ENCODE measurements at regions not wholly inside any gene's neighbourhood (a gene's known extent, or its start where the extent isn't known, plus 50 kb on each side); places are given as distances from the start of the nearest gene placed in this dataset.

- Mint-ChIP-seq H3K27me3 (ENCODE audit: low read depth) (no peaks in the 10 kb centered on the region), H3K4me1 (ENCODE audit: low read depth) (no peaks in the 10 kb centered on the region), H3K36me3 (ENCODE audit: insufficient read depth) (no peaks in the 10 kb centered on the region), H3K4me3 (no peak overlapping the region), H3K9me3 (peaks cover 4% of the 10 kb centered on the region)
- ATAC-seq (peak in 1 of 2 donors; percentile 23), DNase-seq (no peak)
Measured at GRCh38 chr15:23514484-23514883, 51.0 kb upstream of the MKRN3 start.

DNA sequence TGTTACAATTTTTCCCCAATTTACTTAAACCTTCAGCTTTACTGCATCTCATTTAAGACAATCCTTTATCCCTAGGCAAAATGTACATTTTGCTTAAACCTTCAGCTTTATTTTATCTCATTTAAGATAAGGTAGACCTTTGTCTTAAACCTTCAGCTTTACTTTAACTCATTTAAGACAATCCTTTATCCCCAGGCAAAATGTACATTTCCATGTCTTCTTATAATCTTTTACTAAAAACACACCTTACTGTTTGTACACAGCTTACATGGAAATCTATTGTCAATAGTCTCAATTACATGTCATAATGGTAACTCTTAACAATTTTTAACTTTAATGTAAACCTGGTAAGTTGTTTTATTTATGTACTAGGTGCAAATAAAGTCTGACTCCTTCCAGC lies 58.7 kb upstream of the MKRN3 start:
- H3K36me3 Mint-ChIP-seq (ENCODE audit: insufficient read depth): no peaks in the 10 kb centered on the region
- ATAC-seq (no peak), DNase-seq (no peak)
- peaks cover 4% of the 10 kb centered on the region for H3K9me3 Mint-ChIP-seq
- no peak overlapping the region for H3K4me3 Mint-ChIP-seq
- no peaks in the 10 kb centered on the region for H3K4me1 Mint-ChIP-seq (ENCODE audit: low read depth)
- H3K27me3 Mint-ChIP-seq (ENCODE audit: low read depth): no peaks in the 10 kb centered on the region

DNA sequence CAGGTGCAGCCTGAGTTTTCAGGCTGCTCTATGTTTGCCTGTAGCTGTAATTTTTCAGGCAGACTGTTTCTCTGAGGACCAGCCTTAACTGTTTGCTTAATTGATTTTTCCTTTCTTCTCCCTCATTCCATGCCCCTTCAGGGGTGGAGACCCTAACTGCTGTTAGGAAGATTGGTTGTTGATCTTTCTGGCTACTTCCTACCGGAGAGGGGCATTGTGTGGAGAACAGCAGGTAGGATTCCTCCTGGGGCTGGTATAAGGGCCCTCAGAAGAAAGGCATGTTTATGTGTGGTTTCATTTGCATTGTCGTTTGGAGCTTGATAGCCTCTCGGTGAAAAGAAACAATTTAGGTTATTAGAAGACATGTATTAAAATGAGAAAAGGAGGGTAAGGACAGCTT lies 56.9 kb upstream of the GOLGA6L2 start:
- Mint-ChIP-seq H3K4me3 (no peak overlapping the region), H3K4me1 (ENCODE audit: low read depth) (no peaks in the 10 kb centered on the region)
- ATAC-seq: no peak

DNA sequence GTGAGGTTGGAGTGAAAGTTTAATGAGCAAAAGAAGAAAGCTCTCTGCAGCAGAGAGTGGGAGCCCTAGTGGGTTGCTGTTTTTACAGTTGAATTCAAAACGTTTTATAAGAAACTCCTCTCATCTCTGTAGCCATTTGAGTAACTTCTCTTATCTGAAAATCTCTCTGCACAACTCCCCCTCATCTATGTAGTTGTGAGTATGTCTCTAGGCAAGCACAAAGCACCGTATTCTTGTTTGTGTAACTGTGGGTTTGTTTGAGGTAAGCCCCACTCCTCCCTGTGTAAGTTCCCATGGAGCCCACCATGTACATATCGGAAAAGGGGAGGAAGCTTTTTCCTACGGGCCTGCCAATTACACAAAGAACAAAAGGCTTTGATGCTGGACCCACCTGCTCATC lies 56.5 kb upstream of the GOLGA6L2 start:
- peak in 1 of 2 donors; percentile 71 for ATAC-seq
- DNase-seq: no peak
- Mint-ChIP-seq H3K4me1 (ENCODE audit: low read depth) (no peaks in the 10 kb centered on the region), H3K36me3 (ENCODE audit: insufficient read depth) (no peaks in the 10 kb centered on the region), H3K4me3 (no peak overlapping the region), H3K9me3 (no peaks in the 10 kb centered on the region), H3K27me3 (ENCODE audit: low read depth) (no peaks in the 10 kb centered on the region)

More for the DNA sequence above, 56.9 kb upstream of the GOLGA6L2 start:
- no peaks in the 10 kb centered on the region for H3K36me3 Mint-ChIP-seq (ENCODE audit: insufficient read depth)
- no peaks in the 10 kb centered on the region for H3K27me3 Mint-ChIP-seq (ENCODE audit: low read depth)
- DNase-seq: no peak
- no peaks in the 10 kb centered on the region for H3K9me3 Mint-ChIP-seq

- no peaks in the 10 kb centered on the region for H3K27me3 Mint-ChIP-seq (ENCODE audit: low read depth)
- ATAC-seq (no peak), DNase-seq (no peak)
- no peaks in the 10 kb centered on the region for H3K36me3 Mint-ChIP-seq (ENCODE audit: insufficient read depth)
- H3K4me1 Mint-ChIP-seq (ENCODE audit: low read depth): no peaks in the 10 kb centered on the region
- H3K4me3 Mint-ChIP-seq: no peak overlapping the region
- H3K9me3 Mint-ChIP-seq: no peaks in the 10 kb centered on the region
Measured at GRCh38 chr15:23497710-23498111, 50.7 kb upstream of the GOLGA6L2 start.
